ENCODE measurements at regions not wholly inside any gene's neighbourhood (a gene's known extent, or its start where the extent isn't known, plus 50 kb on each side); places are given as distances from the start of the nearest gene placed in this dataset.

- TF ChIP-seq, protein P1, sequence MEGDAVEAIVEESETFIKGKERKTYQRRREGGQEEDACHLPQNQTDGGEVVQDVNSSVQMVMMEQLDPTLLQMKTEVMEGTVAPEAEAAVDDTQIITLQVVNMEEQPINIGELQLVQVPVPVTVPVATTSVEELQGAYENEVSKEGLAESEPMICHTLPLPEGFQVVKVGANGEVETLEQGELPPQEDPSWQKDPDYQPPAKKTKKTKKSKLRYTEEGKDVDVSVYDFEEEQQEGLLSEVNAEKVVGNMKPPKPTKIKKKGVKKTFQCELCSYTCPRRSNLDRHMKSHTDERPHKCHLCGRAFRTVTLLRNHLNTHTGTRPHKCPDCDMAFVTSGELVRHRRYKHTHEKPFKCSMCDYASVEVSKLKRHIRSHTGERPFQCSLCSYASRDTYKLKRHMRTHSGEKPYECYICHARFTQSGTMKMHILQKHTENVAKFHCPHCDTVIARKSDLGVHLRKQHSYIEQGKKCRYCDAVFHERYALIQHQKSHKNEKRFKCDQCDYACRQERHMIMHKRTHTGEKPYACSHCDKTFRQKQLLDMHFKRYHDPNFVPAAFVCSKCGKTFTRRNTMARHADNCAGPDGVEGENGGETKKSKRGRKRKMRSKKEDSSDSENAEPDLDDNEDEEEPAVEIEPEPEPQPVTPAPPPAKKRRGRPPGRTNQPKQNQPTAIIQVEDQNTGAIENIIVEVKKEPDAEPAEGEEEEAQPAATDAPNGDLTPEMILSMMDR (IDR thresholded peaks at IDR 0.05; ENCODE audit: borderline replicate concordance, insufficient read depth, low read depth, low read length) = no peak
- H3K4me3 ChIP-seq (ENCODE audit: low read depth, low read length) = no peak overlapping the region
Observed at GRCh38 chr20:12153628-12154027, 235.9 kb downstream of the BTBD3 start.

DNA sequence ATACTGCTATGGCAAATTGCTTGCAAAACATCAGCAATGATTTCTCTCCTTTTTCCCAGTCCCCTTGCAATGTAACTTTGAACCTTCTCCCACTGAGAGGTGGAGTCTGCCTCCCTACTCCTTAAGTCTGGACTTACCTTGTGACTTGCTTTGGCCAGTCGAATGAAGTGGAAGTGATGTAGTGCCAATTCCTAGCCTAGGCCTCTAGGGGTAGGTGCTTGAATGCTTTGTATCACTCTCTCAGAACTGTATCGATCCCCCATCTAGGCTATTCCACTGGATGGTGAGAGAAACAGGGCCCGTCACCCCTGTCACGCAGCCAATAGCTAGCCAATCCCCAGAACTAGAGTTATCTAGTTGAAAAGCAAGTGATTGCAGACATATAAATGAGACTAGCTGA, 238.6 kb downstream of the BTBD3 start:
- TF ChIP-seq, protein P1 (IDR thresholded peaks at IDR 0.05; ENCODE audit: borderline replicate concordance, insufficient read depth, low read depth, low read length) = no peak
- H3K4me3 ChIP-seq (ENCODE audit: low read depth, low read length) = no peak overlapping the region

DNA sequence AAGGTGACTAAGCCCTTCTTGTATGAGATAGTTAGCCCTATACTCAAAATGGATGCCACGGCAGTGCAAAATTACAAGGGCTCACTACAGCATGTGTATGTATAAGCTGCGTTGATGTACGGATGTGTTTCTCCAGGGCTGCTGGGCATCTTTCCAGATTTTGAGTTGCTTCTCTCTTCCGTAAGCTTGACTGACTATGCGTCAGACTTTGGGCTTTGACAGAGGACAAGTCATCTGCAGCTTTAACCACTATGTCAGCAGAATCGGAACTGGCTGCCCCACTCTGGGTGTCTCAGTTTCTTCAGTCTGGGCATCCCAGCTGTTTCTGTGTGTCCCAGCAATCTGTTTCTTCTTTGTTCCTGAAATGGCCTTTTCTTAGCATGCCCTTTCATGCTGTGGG, 241.6 kb downstream of the BTBD3 start:
- TF ChIP-seq, protein P1 (IDR thresholded peaks at IDR 0.05; ENCODE audit: borderline replicate concordance, insufficient read depth, low read depth, low read length) = no peak
- no peak overlapping the region for H3K4me3 ChIP-seq (ENCODE audit: low read depth, low read length)

DNA sequence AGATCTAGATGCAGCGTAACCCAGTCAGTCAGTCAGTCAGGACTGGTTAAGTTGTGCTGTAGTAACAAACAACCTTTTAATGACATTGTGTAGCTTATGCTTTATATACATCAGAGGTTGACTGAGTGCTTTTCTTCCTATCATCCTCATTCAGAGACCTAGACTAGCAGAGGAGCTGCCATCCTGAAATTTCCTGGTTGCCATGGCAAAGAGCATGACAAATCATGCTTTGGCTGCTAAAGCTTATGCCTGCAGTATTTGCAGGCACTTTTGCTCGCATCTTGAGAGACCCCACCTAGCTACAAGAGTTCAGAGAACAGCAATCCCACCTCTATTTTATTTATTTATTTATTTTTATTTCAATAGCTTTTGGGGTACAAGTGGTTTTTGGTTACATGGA, 244.0 kb downstream of the BTBD3 start:
- no peak overlapping the region for H3K4me3 ChIP-seq (ENCODE audit: low read depth, low read length)
- TF ChIP-seq, protein P1 (IDR thresholded peaks at IDR 0.05; ENCODE audit: borderline replicate concordance, insufficient read depth, low read depth, low read length) = no peak

DNA sequence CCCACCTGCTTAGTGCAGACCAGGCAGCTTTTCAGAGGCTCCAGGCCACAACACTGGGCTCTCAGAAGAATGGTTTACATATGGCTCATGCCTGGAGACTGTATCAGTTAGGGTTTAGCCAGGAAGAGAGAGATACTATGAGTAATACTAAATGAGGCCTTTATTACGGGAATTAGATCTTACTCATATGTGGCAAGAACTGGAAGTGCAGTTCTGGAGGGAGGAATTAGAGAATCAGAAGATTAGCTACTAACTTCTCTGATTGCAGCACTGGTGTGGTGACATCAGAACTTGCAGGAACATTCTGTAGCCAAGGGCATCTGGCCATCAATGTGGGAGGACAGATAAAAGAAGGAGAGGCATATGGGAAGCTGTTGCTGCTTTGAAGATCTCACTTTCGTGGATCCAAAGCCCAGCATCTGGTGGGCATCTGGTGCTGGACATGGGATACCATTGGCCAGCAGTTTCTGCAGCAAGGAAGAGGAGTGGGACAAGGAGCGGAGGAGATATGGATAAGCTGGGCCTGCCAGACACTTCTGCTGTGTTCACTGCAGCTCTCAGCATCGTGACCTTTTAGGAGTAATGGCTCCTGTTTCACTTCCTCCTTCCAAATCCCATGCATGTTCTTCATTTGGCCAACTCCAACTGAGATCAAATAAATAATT, 248.5 kb downstream of the BTBD3 start:
- TF ChIP-seq, protein P1 (IDR thresholded peaks at IDR 0.05; ENCODE audit: borderline replicate concordance, insufficient read depth, low read depth, low read length) = no peak
- no peak overlapping the region for H3K4me3 ChIP-seq (ENCODE audit: low read depth, low read length)

DNA sequence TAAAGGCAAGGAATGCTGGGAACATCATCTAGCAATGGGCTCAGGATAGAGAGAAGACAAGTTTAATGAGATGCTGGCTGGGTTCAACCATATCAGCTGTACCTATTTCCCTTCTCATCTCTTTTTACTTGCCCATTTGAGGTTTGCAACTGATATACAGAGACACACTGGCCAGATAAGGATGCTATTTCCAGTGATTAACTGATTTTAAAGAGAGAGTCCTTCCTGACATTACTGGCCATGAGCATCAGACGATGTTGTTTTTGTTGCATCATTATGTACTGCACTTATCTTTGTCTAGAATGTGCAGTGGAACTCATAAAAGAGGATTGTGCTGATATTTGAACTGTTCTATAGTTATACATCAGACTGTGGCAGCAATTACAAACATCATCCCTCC, 252.7 kb downstream of the BTBD3 start:
- TF ChIP-seq, protein P1 (IDR thresholded peaks at IDR 0.05; ENCODE audit: borderline replicate concordance, insufficient read depth, low read depth, low read length) = no peak

GRCh38 chr20:12171923-12172524, 254.3 kb downstream of the BTBD3 start:
- TF ChIP-seq, protein P1 (IDR thresholded peaks at IDR 0.05; ENCODE audit: borderline replicate concordance, insufficient read depth, low read depth, low read length) = no peak
- no peak overlapping the region for H3K4me3 ChIP-seq (ENCODE audit: low read depth, low read length)

More for the DNA sequence above, 252.7 kb downstream of the BTBD3 start:
- no peak overlapping the region for H3K4me3 ChIP-seq (ENCODE audit: low read depth, low read length)

Data from GM12875 (cell line).